HepG2 (cell line): ENCODE measurements at regions not wholly inside any gene's neighbourhood (a gene's known extent, or its start where the extent isn't known, plus 50 kb on each side); places are given as distances from the start of the nearest gene placed in this dataset.

ENCODE experiments used
- CEBPG ChIP-seq: IDR thresholded peaks from 2 replicates; pipeline ENCODE4 v1.6.1; 2016
- GATAD2A ChIP-seq: IDR thresholded peaks from 2 replicates; pipeline ENCODE4 v1.6.1; 2016
- HDAC1 ChIP-seq: sonication (generic); formaldehyde crosslinking; IDR thresholded peaks from 2 replicates; pipeline ENCODE4 v1.5.1; 2020; ENCODE audit warnings: mild to moderate bottlenecking, missing genetic modification reagents
- HOXA5 ChIP-seq: sonication (generic); formaldehyde crosslinking; IDR thresholded peaks from 2 replicates; pipeline ENCODE4 v1.4.0; 2020; ENCODE audit warnings: missing genetic modification reagents
- HOXA9 ChIP-seq: sonication (generic); formaldehyde crosslinking; IDR thresholded peaks from 2 replicates; pipeline ENCODE4 v1.8.1; 2022; ENCODE audit warnings: missing genetic modification reagents, mild to moderate bottlenecking, moderate library complexity, borderline replicate concordance
- KAT8 ChIP-seq: IDR thresholded peaks from 2 replicates; pipeline ENCODE4 v1.6.1; 2016; ENCODE audit warnings: missing genetic modification reagents, missing compliant biosample characterization
- PITX1 ChIP-seq: sonication (generic); formaldehyde crosslinking; IDR thresholded peaks from 2 replicates; pipeline ENCODE4 v1.5.1; 2020; ENCODE audit warnings: mild to moderate bottlenecking, missing genetic modification reagents
- TBL1XR1 ChIP-seq: fragments of 150-350 bp; IDR thresholded peaks from 2 replicates; pipeline ENCODE4 v1.6.1; 2014; ENCODE audit warnings: borderline replicate concordance, low read length; ENCODE audit not compliant: partially characterized antibody
- U2AF1 ChIP-seq: fragments of 200-400 bp; formaldehyde crosslinking; optimal IDR thresholded peaks from 2 replicates; pipeline ENCODE3; 2017; ENCODE audit warnings: mild to moderate bottlenecking, low read depth, low read length
- ZBTB20 ChIP-seq: sonication (generic); formaldehyde crosslinking; IDR thresholded peaks from 2 replicates; pipeline ENCODE4 v1.8.1; 2023; ENCODE audit warnings: missing genetic modification reagents, low read depth, mild to moderate bottlenecking, borderline replicate concordance
- ZNF556 ChIP-seq: sonication (generic); formaldehyde crosslinking; IDR thresholded peaks from 2 replicates; pipeline ENCODE4 v1.4.0; 2020; ENCODE audit warnings: mild to moderate bottlenecking, missing genetic modification reagents, borderline replicate concordance
- ZNF598 ChIP-seq: sonication (generic); formaldehyde crosslinking; IDR thresholded peaks from 2 replicates; pipeline ENCODE4 v1.5.1; 2020; ENCODE audit warnings: mild to moderate bottlenecking, missing genetic modification reagents, borderline replicate concordance
- TF ChIP-seq, protein P1 (sequence below): sonication (generic); formaldehyde crosslinking; IDR thresholded peaks from 2 replicates; pipeline ENCODE4 v1.4.0; 2020; ENCODE audit warnings: missing genetic modification reagents, borderline replicate concordance
- TF ChIP-seq, protein P2 (sequence below): sonication (generic); formaldehyde crosslinking; conservative IDR thresholded peaks from 2 replicates; pipeline ENCODE4 v1.4.0; 2020; ENCODE audit warnings: mild to moderate bottlenecking, missing genetic modification reagents, moderate library complexity
- TF ChIP-seq, protein P3 (sequence below): IDR thresholded peaks from 2 replicates; pipeline ENCODE4 v1.6.1; 2012; ENCODE audit warnings: low read depth, low read length, improper control_type of control experiment
- TF ChIP-seq, protein P4 (sequence below): IDR thresholded peaks from 2 replicates; pipeline ENCODE4 v1.4.0; 2020; ENCODE audit warnings: mild to moderate bottlenecking, missing genetic modification reagents

DNA sequence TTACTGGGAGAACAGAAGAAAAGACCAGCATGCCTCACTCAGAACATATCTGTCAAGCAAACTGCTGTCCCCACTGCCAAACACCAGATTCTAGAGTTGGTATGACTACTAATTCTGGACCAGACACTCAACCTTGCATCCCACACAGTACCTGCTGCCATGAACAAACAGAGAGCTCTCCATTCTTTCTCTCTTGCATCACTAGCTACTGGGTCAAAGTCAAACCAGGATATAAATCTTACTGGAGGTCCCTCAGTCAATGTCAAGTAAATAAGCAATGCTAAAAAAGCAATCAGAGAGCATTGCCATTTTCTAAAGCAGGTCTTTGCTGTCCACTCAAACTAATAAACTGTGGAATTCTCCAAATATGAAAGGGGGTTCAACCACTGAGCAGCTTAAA, 452.4 kb upstream of the SEL1L start (continued):
- TF ChIP-seq, protein P1, sequence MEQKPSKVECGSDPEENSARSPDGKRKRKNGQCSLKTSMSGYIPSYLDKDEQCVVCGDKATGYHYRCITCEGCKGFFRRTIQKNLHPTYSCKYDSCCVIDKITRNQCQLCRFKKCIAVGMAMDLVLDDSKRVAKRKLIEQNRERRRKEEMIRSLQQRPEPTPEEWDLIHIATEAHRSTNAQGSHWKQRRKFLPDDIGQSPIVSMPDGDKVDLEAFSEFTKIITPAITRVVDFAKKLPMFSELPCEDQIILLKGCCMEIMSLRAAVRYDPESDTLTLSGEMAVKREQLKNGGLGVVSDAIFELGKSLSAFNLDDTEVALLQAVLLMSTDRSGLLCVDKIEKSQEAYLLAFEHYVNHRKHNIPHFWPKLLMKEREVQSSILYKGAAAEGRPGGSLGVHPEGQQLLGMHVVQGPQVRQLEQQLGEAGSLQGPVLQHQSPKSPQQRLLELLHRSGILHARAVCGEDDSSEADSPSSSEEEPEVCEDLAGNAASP (CRISPR knock-in tag): peak; percentile 55; the same call in 1 of the 2 replicates
- TF ChIP-seq KAT8 (CRISPR knock-in tag): 0 out of 2 replicates have a peak, but pooled peaks have one; percentile 34
- 0 out of 2 replicates have a peak, but pooled peaks have one; percentile 35 for TF ChIP-seq HOXA9 (CRISPR knock-in tag)
- 0 out of 2 replicates have a peak, but pooled peaks have one; percentile 35 for TF ChIP-seq HOXA5 (CRISPR knock-in tag)
- TF ChIP-seq ZNF556 (CRISPR knock-in tag): peak; percentile 26; the same call in 1 of the 2 replicates
- TF ChIP-seq, protein P2, sequence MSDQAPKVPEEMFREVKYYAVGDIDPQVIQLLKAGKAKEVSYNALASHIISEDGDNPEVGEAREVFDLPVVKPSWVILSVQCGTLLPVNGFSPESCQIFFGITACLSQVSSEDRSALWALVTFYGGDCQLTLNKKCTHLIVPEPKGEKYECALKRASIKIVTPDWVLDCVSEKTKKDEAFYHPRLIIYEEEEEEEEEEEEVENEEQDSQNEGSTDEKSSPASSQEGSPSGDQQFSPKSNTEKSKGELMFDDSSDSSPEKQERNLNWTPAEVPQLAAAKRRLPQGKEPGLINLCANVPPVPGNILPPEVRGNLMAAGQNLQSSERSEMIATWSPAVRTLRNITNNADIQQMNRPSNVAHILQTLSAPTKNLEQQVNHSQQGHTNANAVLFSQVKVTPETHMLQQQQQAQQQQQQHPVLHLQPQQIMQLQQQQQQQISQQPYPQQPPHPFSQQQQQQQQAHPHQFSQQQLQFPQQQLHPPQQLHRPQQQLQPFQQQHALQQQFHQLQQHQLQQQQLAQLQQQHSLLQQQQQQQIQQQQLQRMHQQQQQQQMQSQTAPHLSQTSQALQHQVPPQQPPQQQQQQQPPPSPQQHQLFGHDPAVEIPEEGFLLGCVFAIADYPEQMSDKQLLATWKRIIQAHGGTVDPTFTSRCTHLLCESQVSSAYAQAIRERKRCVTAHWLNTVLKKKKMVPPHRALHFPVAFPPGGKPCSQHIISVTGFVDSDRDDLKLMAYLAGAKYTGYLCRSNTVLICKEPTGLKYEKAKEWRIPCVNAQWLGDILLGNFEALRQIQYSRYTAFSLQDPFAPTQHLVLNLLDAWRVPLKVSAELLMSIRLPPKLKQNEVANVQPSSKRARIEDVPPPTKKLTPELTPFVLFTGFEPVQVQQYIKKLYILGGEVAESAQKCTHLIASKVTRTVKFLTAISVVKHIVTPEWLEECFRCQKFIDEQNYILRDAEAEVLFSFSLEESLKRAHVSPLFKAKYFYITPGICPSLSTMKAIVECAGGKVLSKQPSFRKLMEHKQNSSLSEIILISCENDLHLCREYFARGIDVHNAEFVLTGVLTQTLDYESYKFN (CRISPR knock-in tag): peak; percentile 76
- peak; percentile 92 for TF ChIP-seq TBL1XR1
- TF ChIP-seq ZBTB20 (CRISPR knock-in tag): peak; percentile 39; the same call in 1 of the 2 replicates
- TF ChIP-seq, protein P3, sequence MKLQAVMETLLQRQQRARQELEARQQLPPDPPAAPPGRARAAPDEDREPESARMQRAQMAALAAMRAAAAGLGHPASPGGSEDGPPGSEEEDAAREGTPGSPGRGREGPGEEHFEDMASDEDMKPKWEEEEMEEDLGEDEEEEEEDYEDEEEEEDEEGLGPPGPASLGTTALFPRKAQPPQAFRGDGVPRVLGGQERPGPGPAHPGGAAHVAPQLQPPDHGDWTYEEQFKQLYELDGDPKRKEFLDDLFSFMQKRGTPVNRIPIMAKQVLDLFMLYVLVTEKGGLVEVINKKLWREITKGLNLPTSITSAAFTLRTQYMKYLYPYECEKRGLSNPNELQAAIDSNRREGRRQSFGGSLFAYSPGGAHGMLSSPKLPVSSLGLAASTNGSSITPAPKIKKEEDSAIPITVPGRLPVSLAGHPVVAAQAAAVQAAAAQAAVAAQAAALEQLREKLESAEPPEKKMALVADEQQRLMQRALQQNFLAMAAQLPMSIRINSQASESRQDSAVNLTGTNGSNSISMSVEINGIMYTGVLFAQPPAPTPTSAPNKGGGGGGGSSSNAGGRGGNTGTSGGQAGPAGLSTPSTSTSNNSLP: peak; percentile 52; the same call in 1 of the 2 replicates
- peak; percentile 49; the same call in 1 of the 2 replicates for TF ChIP-seq PITX1 (CRISPR knock-in tag)
- no peak for TF ChIP-seq ZNF598 (CRISPR knock-in tag)
- TF ChIP-seq, protein P4, sequence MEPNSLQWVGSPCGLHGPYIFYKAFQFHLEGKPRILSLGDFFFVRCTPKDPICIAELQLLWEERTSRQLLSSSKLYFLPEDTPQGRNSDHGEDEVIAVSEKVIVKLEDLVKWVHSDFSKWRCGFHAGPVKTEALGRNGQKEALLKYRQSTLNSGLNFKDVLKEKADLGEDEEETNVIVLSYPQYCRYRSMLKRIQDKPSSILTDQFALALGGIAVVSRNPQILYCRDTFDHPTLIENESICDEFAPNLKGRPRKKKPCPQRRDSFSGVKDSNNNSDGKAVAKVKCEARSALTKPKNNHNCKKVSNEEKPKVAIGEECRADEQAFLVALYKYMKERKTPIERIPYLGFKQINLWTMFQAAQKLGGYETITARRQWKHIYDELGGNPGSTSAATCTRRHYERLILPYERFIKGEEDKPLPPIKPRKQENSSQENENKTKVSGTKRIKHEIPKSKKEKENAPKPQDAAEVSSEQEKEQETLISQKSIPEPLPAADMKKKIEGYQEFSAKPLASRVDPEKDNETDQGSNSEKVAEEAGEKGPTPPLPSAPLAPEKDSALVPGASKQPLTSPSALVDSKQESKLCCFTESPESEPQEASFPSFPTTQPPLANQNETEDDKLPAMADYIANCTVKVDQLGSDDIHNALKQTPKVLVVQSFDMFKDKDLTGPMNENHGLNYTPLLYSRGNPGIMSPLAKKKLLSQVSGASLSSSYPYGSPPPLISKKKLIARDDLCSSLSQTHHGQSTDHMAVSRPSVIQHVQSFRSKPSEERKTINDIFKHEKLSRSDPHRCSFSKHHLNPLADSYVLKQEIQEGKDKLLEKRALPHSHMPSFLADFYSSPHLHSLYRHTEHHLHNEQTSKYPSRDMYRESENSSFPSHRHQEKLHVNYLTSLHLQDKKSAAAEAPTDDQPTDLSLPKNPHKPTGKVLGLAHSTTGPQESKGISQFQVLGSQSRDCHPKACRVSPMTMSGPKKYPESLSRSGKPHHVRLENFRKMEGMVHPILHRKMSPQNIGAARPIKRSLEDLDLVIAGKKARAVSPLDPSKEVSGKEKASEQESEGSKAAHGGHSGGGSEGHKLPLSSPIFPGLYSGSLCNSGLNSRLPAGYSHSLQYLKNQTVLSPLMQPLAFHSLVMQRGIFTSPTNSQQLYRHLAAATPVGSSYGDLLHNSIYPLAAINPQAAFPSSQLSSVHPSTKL: peak; percentile 75
- TF ChIP-seq HDAC1: peak; percentile 45; the same call in 1 of the 2 replicates
- no peak for TF ChIP-seq U2AF1
- TF ChIP-seq CEBPG (CRISPR knock-in tag): peak; percentile 65
- TF ChIP-seq GATAD2A: peak; percentile 61; the same call in 1 of the 2 replicates
